HEK293 (cell line): ENCODE measurements at regions not wholly inside any gene's neighbourhood (a gene's known extent, or its start where the extent isn't known, plus 50 kb on each side); places are given as distances from the start of the nearest gene placed in this dataset.

ENCODE experiments used
- CTCF ChIA-PET: fragments of 350-600 bp; formaldehyde crosslinking; extraction: SDS; loops from one replicate; lab custom pipeline; 2021; ENCODE audit warnings: antibody characterized with exemption; lab: Yijun Ruan, JAX
- POLR2A ChIA-PET: fragments of 300-600 bp; formaldehyde crosslinking; extraction: SDS; loops from one replicate; lab custom pipeline; 2020; ENCODE audit warnings: antibody characterized with exemption, inconsistent platforms; lab: Yijun Ruan, JAX
- H3K27ac ChIP-seq: fragments of 200-500 bp; sonication (Bioruptor generic); 2 replicates; pipeline ENCODE4 v1.5.1; 2014; ENCODE audit warnings: low read depth, low read length, control low read depth, inconsistent platforms; ENCODE audit errors: extremely low read depth
- H3K36me3 ChIP-seq, 2 experiments: fragments of 200-500 bp in 1 of 2; sonication (Bioruptor generic) in 1 of 2; 1 replicate in 1 of 2; 2 replicates in 1 of 2; pipeline ENCODE4 v1.5.1; 2014 to 2017; ENCODE audit warnings: inconsistent platforms in 2 of 2, low read length in 2 of 2; ENCODE audit not compliant: control insufficient read depth in 2 of 2, insufficient read depth in 1 of 2
- H3K4me1 ChIP-seq: fragments of 200-500 bp; sonication (Bioruptor generic); 2 replicates; pipeline ENCODE4 v1.5.1; 2014; ENCODE audit warnings: mild to moderate bottlenecking, low read length, inconsistent platforms; ENCODE audit not compliant: control insufficient read depth, insufficient read depth
- H3K4me3 ChIP-seq: 2 replicates; pipeline ENCODE4 v1.5.1; 2011; ENCODE audit warnings: low read depth, mild to moderate bottlenecking, control low read depth, low read length, moderate library complexity
- H3K9me3 ChIP-seq: fragments of 200-500 bp; sonication (Bioruptor generic); 2 replicates; pipeline ENCODE4 v1.5.1; 2014; ENCODE audit warnings: low read depth, low read length, inconsistent platforms; ENCODE audit not compliant: control insufficient read depth, insufficient read depth
- BCL11B ChIP-seq: fragments of 450-650 bp; formaldehyde crosslinking; IDR thresholded peaks from 2 replicates; pipeline ENCODE4 v1.5.1; 2016; ENCODE audit warnings: low read depth, missing biosample characterization, missing genetic modification characterization
- GLI2 ChIP-seq: fragments of 450-650 bp; formaldehyde crosslinking; IDR thresholded peaks from 2 replicates; pipeline ENCODE4; 2017; ENCODE audit warnings: missing biosample characterization, missing genetic modification characterization, low read depth, borderline replicate concordance
- KLF8 ChIP-seq: fragments of 450-650 bp; formaldehyde crosslinking; IDR thresholded peaks from 2 replicates; pipeline ENCODE4 v1.5.1; 2016; ENCODE audit warnings: missing biosample characterization, missing genetic modification characterization
- YY1 ChIP-seq: fragments of 450-650 bp; formaldehyde crosslinking; IDR thresholded peaks from 2 replicates; pipeline ENCODE4 v1.5.1; 2018; ENCODE audit warnings: missing biosample characterization, missing genetic modification characterization
- ZBTB11 ChIP-seq: fragments of 450-650 bp; formaldehyde crosslinking; conservative IDR thresholded peaks from 2 replicates; pipeline ENCODE4 v1.5.1; 2016; ENCODE audit warnings: low read depth, missing biosample characterization, missing genetic modification characterization
- ZBTB7A ChIP-seq: fragments of 450-650 bp; formaldehyde crosslinking; IDR thresholded peaks from 2 replicates; pipeline ENCODE4 v1.5.1; 2016; ENCODE audit warnings: low read depth, missing biosample characterization, missing genetic modification characterization
- ZNF146 ChIP-seq: fragments of 450-650 bp; formaldehyde crosslinking; IDR thresholded peaks from 2 replicates; pipeline ENCODE4 v1.5.1; 2016; ENCODE audit warnings: missing biosample characterization, missing genetic modification characterization
- ZNF23 ChIP-seq: fragments of 450-650 bp; formaldehyde crosslinking; IDR thresholded peaks from 2 replicates; pipeline ENCODE4 v1.5.1; 2016; ENCODE audit warnings: missing biosample characterization, missing genetic modification characterization, borderline replicate concordance
- ZNF292 ChIP-seq: fragments of 450-650 bp; formaldehyde crosslinking; IDR thresholded peaks from 2 replicates; pipeline ENCODE4 v1.5.1; 2016; ENCODE audit warnings: low read depth, missing biosample characterization, missing genetic modification characterization, borderline replicate concordance
- ZNF324 ChIP-seq: fragments of 450-650 bp; formaldehyde crosslinking; IDR thresholded peaks from 2 replicates; pipeline ENCODE4 v1.5.1; 2016; ENCODE audit warnings: missing biosample characterization, missing genetic modification characterization
- ZNF394 ChIP-seq: fragments of 450-650 bp; formaldehyde crosslinking; IDR thresholded peaks from 2 replicates; pipeline ENCODE4 v1.5.1; 2016; ENCODE audit warnings: missing biosample characterization, missing genetic modification characterization, mild to moderate bottlenecking, moderate library complexity, borderline replicate concordance
- ZNF488 ChIP-seq: fragments of 450-650 bp; formaldehyde crosslinking; IDR thresholded peaks from 2 replicates; pipeline ENCODE4 v1.5.1; 2016; ENCODE audit warnings: missing biosample characterization, missing genetic modification characterization
- ZNF521 ChIP-seq: fragments of 450-650 bp; formaldehyde crosslinking; IDR thresholded peaks from 2 replicates; pipeline ENCODE4 v1.5.1; 2017; ENCODE audit warnings: missing biosample characterization, mild to moderate bottlenecking, missing genetic modification characterization
- ZNF621 ChIP-seq: fragments of 450-650 bp; formaldehyde crosslinking; IDR thresholded peaks from 2 replicates; pipeline ENCODE4 v1.5.1; 2017; ENCODE audit warnings: missing biosample characterization, missing genetic modification characterization
- ZNF624 ChIP-seq: fragments of 450-650 bp; formaldehyde crosslinking; IDR thresholded peaks from 2 replicates; pipeline ENCODE4 v1.5.1; 2017; ENCODE audit warnings: missing biosample characterization, missing genetic modification characterization
- ZNF660 ChIP-seq: fragments of 450-650 bp; IDR thresholded peaks from 2 replicates; pipeline ENCODE4 v1.5.1; 2018; ENCODE audit warnings: missing biosample characterization, mild to moderate bottlenecking, missing genetic modification characterization

- no peak for TF ChIP-seq ZBTB11 (tag by site-specific recombination)
Observed at GRCh38 chr13:84290386-84290785, 408.1 kb upstream of the SLITRK1 start (continued).

GRCh38 chr13:84279166-84279565 is 396.9 kb upstream of the SLITRK1 start:
- no peak overlapping the region for H3K4me3 ChIP-seq
- POLR2A ChIA-PET, result no interaction called here

GRCh38 chr13:84272877-84273562 is 390.7 kb upstream of the SLITRK1 start:
- no peak overlapping the region for H3K27ac ChIP-seq
- no peak for TF ChIP-seq BCL11B (tag by site-specific recombination)
- no peak for TF ChIP-seq ZNF394 (tag by site-specific recombination)
- TF ChIP-seq ZNF621 (tag by site-specific recombination), result no peak
- TF ChIP-seq ZBTB11 (tag by site-specific recombination), result no peak
- TF ChIP-seq ZNF292 (tag by site-specific recombination), result no peak
- no peak for TF ChIP-seq ZNF660 (tag by site-specific recombination)
- TF ChIP-seq GLI2 (tag by site-specific recombination), result no peak
- no peak for TF ChIP-seq ZBTB7A
- TF ChIP-seq ZNF324 (tag by site-specific recombination), result no peak
- TF ChIP-seq ZNF521 (tag by site-specific recombination), result no peak
- H3K4me1 ChIP-seq, result no peaks in the 10 kb centered on the region
- H3K9me3 ChIP-seq, result no peaks in the 10 kb centered on the region
- ChIA-PET CTCF (no interaction called here), POLR2A (no interaction called here)
- H3K4me3 ChIP-seq, result no peak overlapping the region
- no peaks in the 10 kb centered on the region for H3K36me3 ChIP-seq

More at GRCh38 chr13:84279166-84279565, 396.9 kb upstream of the SLITRK1 start:
- no peaks in the 10 kb centered on the region for H3K36me3 ChIP-seq
- CTCF ChIA-PET, result no interaction called here
- no peaks in the 10 kb centered on the region for H3K4me1 ChIP-seq
- no peaks in the 10 kb centered on the region for H3K9me3 ChIP-seq
- TF ChIP-seq YY1 (tag by site-specific recombination) (no peak), ZNF146 (tag by site-specific recombination) (no peak), ZNF23 (tag by site-specific recombination) (no peak), ZNF624 (tag by site-specific recombination) (no peak), KLF8 (tag by site-specific recombination) (no peak), ZNF488 (tag by site-specific recombination) (no peak)
- H3K27ac ChIP-seq, result no peak overlapping the region
